ENCODE measurements at regions not wholly inside any gene's neighbourhood (a gene's known extent, or its start where the extent isn't known, plus 50 kb on each side); places are given as distances from the start of the nearest gene placed in this dataset.
"Not testable (repeated sequence)": the region's sequence is repeated elsewhere in the genome, so short reads cannot be mapped to it uniquely, and the experiment has no call there.

GRCh38 chr6:81938014-81938856 is 185.8 kb upstream of the TENT5A start:
- TF ChIP-seq CTCF (IDR thresholded peaks at IDR 0.05; ENCODE audit: borderline replicate concordance, insufficient read depth, low read depth, low read length), result no peak
- H3K4me3 ChIP-seq (ENCODE audit: low read depth, low read length), result no peak overlapping the region

GRCh38 chr6:81937296-81937937 is 184.9 kb upstream of the TENT5A start:
- no peak for TF ChIP-seq CTCF (IDR thresholded peaks at IDR 0.05; ENCODE audit: borderline replicate concordance, insufficient read depth, low read depth, low read length)
- no peak overlapping the region for H3K4me3 ChIP-seq (ENCODE audit: low read depth, low read length)

- no peak for TF ChIP-seq CTCF (IDR thresholded peaks at IDR 0.05; ENCODE audit: borderline replicate concordance, insufficient read depth, low read depth, low read length)
- H3K4me3 ChIP-seq (ENCODE audit: low read depth, low read length), result no peak overlapping the region
These were observed 182.5 kb upstream of the TENT5A start for GRCh38 chr6:81934936-81935335.

- no peak for TF ChIP-seq CTCF (IDR thresholded peaks at IDR 0.05; ENCODE audit: borderline replicate concordance, insufficient read depth, low read depth, low read length)
These were observed 181.1 kb upstream of the TENT5A start for GRCh38 chr6:81933608-81934051.

GRCh38 chr6:81933089-81933488 is 180.6 kb upstream of the TENT5A start:
- no peak overlapping the region for H3K4me3 ChIP-seq (ENCODE audit: low read depth, low read length)
- TF ChIP-seq CTCF (IDR thresholded peaks at IDR 0.05; ENCODE audit: borderline replicate concordance, insufficient read depth, low read depth, low read length), result no peak

More at GRCh38 chr6:81933608-81934051, 181.1 kb upstream of the TENT5A start:
- H3K4me3 ChIP-seq (ENCODE audit: low read depth, low read length), result no peak overlapping the region

- H3K4me3 ChIP-seq (ENCODE audit: low read depth, low read length), result not testable (repeated sequence)
These were observed 180.0 kb upstream of the TENT5A start for GRCh38 chr6:81932448-81932847.

- no peak overlapping the region for H3K4me3 ChIP-seq (ENCODE audit: low read depth, low read length)
- no peak for TF ChIP-seq CTCF (IDR thresholded peaks at IDR 0.05; ENCODE audit: borderline replicate concordance, insufficient read depth, low read depth, low read length)
These were observed 177.3 kb upstream of the TENT5A start for GRCh38 chr6:81929828-81930227.
